A673 (cell line): ENCODE measurements at regions not wholly inside any gene's neighbourhood (a gene's known extent, or its start where the extent isn't known, plus 50 kb on each side); places are given as distances from the start of the nearest gene placed in this dataset.
A peak's percentile ranks its signal among the peaks of the same experiment; 100 is the strongest.

Source experiments
- EZH2 ChIP-seq: fragments of 200-600 bp; sonication (generic); IDR thresholded peaks from 2 replicates; pipeline ENCODE4 v1.6.1; 2017; ENCODE audit warnings: borderline replicate concordance, low read depth, mild to moderate bottlenecking, mixed read lengths, antibody characterized with exemption, low read length; ENCODE audit not compliant: poor library complexity, severe bottlenecking
- TF ChIP-seq, protein P1 (sequence below): fragments of 300-800, 200-600 bp; sonication (generic); conservative IDR thresholded peaks from 2 replicates; pipeline ENCODE4 v1.5.1; 2017; ENCODE audit warnings: low read depth, mild to moderate bottlenecking, antibody characterized with exemption, low read length, moderate library complexity, mixed read lengths

GRCh38 chr11:123304828-123305466 lies 109.9 kb upstream of the CLMP start:
- TF ChIP-seq, protein P1, sequence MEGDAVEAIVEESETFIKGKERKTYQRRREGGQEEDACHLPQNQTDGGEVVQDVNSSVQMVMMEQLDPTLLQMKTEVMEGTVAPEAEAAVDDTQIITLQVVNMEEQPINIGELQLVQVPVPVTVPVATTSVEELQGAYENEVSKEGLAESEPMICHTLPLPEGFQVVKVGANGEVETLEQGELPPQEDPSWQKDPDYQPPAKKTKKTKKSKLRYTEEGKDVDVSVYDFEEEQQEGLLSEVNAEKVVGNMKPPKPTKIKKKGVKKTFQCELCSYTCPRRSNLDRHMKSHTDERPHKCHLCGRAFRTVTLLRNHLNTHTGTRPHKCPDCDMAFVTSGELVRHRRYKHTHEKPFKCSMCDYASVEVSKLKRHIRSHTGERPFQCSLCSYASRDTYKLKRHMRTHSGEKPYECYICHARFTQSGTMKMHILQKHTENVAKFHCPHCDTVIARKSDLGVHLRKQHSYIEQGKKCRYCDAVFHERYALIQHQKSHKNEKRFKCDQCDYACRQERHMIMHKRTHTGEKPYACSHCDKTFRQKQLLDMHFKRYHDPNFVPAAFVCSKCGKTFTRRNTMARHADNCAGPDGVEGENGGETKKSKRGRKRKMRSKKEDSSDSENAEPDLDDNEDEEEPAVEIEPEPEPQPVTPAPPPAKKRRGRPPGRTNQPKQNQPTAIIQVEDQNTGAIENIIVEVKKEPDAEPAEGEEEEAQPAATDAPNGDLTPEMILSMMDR = peak; percentile 61
- no peak for TF ChIP-seq EZH2
